Gastrocnemius medialis (tissue), 4 donors: ENCODE measurements at regions not wholly inside any gene's neighbourhood (a gene's known extent, or its start where the extent isn't known, plus 50 kb on each side); places are given as distances from the start of the nearest gene placed in this dataset.

Experiments
- POLR2A ChIP-seq, 2 donors: fragments of 450-650 bp; IDR thresholded peaks; one replicate each; pipeline ENCODE4 v1.6.1; 2017; ENCODE audit warnings: antibody characterized with exemption in 2 of 2, mild to moderate bottlenecking in 2 of 2, moderate library complexity in 2 of 2
- TF ChIP-seq, protein P1 (sequence below), 5 experiments: fragments of 450-650 bp in 3 of 5; fragments of 200-600 bp in 2 of 5; sonication (generic) in 2 of 5; IDR thresholded peaks in 4 of 5; conservative IDR thresholded peaks in 1 of 5; 1 replicate in 4 of 5; 2 replicates in 1 of 5; pipeline ENCODE4 v1.5.1; 2016 to 2019; ENCODE audit warnings: antibody characterized with exemption in 5 of 5, mild to moderate bottlenecking in 3 of 5, moderate library complexity in 3 of 5

DNA sequence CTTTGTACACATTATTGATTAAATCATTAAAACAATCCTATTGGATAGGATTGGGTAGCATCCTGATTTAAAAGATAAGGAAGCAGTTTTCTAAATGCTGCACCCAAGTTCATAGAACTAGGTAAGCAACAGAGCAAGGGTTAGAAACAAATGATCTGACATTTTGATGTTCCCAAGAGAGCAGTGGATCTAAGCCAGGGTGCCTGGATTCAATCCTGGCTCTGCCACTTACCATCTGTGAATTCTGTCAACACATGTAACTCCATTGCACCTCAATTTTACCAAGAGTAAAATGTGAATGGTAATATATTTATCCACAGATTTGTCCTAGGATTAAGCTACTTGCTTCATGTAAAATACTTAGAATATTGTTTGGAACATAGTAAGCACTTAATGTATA is 982.6 kb upstream of the FANCL start:
- TF ChIP-seq, protein P1, sequence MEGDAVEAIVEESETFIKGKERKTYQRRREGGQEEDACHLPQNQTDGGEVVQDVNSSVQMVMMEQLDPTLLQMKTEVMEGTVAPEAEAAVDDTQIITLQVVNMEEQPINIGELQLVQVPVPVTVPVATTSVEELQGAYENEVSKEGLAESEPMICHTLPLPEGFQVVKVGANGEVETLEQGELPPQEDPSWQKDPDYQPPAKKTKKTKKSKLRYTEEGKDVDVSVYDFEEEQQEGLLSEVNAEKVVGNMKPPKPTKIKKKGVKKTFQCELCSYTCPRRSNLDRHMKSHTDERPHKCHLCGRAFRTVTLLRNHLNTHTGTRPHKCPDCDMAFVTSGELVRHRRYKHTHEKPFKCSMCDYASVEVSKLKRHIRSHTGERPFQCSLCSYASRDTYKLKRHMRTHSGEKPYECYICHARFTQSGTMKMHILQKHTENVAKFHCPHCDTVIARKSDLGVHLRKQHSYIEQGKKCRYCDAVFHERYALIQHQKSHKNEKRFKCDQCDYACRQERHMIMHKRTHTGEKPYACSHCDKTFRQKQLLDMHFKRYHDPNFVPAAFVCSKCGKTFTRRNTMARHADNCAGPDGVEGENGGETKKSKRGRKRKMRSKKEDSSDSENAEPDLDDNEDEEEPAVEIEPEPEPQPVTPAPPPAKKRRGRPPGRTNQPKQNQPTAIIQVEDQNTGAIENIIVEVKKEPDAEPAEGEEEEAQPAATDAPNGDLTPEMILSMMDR (IDR thresholded peaks at IDR 0.05 in 4 of 5, conservative IDR thresholded peaks at IDR 0.05 in 1 of 5): no peak
- no peak for TF ChIP-seq POLR2A (IDR thresholded peaks at IDR 0.05)
